Suprapubic skin (tissue), 4 donors: ENCODE measurements at regions not wholly inside any gene's neighbourhood (a gene's known extent, or its start where the extent isn't known, plus 50 kb on each side); places are given as distances from the start of the nearest gene placed in this dataset.

Experiments
- DNase-seq, 2 donors: peaks; one replicate each; pipeline ENCODE4 v3.0.0-alpha.2; 2019; ENCODE audit warnings: low spot score in 2 of 2
- H3K27ac ChIP-seq: fragments of 200-600 bp; sonication (generic); one replicate; pipeline ENCODE4 v1.5.1; 2019
- H3K27me3 ChIP-seq: fragments of 200-600 bp; sonication (generic); one replicate; pipeline ENCODE4 v1.5.1; 2019
- H3K36me3 ChIP-seq: fragments of 200-600 bp; sonication (generic); one replicate; pipeline ENCODE4 v1.5.1; 2019
- H3K4me1 ChIP-seq: fragments of 200-600 bp; sonication (generic); one replicate; pipeline ENCODE4 v1.5.1; 2019
- H3K4me3 ChIP-seq: fragments of 200-600 bp; sonication (generic); one replicate; pipeline ENCODE4 v1.5.1; 2019; ENCODE audit warnings: mild to moderate bottlenecking
- H3K9me3 ChIP-seq: fragments of 200-600 bp; sonication (generic); one replicate; pipeline ENCODE4 v1.5.1; 2019
- EP300 ChIP-seq: sonication (generic); formaldehyde crosslinking; IDR thresholded peaks from one replicate; pipeline ENCODE4 v1.6.1; 2017; ENCODE audit warnings: antibody characterized with exemption
- POLR2A ChIP-seq, 2 donors: fragments of 450-650 bp; IDR thresholded peaks; one replicate each; pipeline ENCODE4 v1.6.1; 2017; ENCODE audit warnings: antibody characterized with exemption in 2 of 2, mild to moderate bottlenecking in 2 of 2, moderate library complexity in 2 of 2
- POLR2AphosphoS5 ChIP-seq, 3 donors: sonication (generic); formaldehyde crosslinking; IDR thresholded peaks; one replicate each; pipeline ENCODE4 v1.6.1; 2017; ENCODE audit warnings: antibody characterized with exemption in 3 of 3
- WGBS: methylation state at CpG from one replicate; pipeline ENCODE4 v1.1.5; 2018; 5-methylcytosine and 5-hydroxymethylcytosine counted together
- TF ChIP-seq, protein P1 (sequence below), 2 donors: fragments of 200-600 bp in 1 of 2; fragments of 450-650 bp in 1 of 2; sonication (generic) in 1 of 2; IDR thresholded peaks; one replicate each; pipeline ENCODE4 v1.5.1; 2016 to 2019; ENCODE audit warnings: antibody characterized with exemption in 2 of 2, mild to moderate bottlenecking in 1 of 2, moderate library complexity in 1 of 2

DNA sequence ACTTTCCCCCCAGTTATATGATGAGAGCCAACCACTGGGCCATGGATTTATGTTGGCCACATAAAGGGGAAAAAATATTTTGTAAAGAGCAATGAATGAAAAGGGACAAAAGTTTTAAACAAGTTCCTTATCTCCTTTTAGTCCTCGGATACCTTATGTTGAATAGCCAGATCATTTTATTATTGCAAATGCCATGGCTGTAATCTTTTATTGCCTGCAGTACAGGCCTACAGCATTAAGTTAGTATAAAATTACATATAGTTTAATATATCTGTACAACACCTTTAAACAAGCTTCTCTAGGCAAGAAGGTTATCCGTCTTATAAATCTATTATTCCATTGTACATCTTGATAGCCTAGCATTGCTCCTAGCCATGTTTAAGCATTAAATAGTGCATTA lies 93.9 kb upstream of the SLC35B3 start:
- H3K9me3 ChIP-seq, result peaks cover 5% of the 10 kb centered on the region
- no peaks in the 10 kb centered on the region for H3K27me3 ChIP-seq
- H3K4me1 ChIP-seq, result peaks cover 5% of the 10 kb centered on the region
- H3K36me3 ChIP-seq, result no peaks in the 10 kb centered on the region
- TF ChIP-seq, protein P1, sequence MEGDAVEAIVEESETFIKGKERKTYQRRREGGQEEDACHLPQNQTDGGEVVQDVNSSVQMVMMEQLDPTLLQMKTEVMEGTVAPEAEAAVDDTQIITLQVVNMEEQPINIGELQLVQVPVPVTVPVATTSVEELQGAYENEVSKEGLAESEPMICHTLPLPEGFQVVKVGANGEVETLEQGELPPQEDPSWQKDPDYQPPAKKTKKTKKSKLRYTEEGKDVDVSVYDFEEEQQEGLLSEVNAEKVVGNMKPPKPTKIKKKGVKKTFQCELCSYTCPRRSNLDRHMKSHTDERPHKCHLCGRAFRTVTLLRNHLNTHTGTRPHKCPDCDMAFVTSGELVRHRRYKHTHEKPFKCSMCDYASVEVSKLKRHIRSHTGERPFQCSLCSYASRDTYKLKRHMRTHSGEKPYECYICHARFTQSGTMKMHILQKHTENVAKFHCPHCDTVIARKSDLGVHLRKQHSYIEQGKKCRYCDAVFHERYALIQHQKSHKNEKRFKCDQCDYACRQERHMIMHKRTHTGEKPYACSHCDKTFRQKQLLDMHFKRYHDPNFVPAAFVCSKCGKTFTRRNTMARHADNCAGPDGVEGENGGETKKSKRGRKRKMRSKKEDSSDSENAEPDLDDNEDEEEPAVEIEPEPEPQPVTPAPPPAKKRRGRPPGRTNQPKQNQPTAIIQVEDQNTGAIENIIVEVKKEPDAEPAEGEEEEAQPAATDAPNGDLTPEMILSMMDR (IDR thresholded peaks at IDR 0.05), result no peak
- no peak for TF ChIP-seq EP300
- no peak for TF ChIP-seq POLR2AphosphoS5 (IDR thresholded peaks at IDR 0.05)
- no peak for TF ChIP-seq POLR2A (IDR thresholded peaks at IDR 0.05)
- DNase-seq, result no peak
- H3K4me3 ChIP-seq, result no peak overlapping the region
- WGBS, result 75% methylated on average over 2 of the region's 2 CpGs
- H3K27ac ChIP-seq, result no peak overlapping the region

DNA sequence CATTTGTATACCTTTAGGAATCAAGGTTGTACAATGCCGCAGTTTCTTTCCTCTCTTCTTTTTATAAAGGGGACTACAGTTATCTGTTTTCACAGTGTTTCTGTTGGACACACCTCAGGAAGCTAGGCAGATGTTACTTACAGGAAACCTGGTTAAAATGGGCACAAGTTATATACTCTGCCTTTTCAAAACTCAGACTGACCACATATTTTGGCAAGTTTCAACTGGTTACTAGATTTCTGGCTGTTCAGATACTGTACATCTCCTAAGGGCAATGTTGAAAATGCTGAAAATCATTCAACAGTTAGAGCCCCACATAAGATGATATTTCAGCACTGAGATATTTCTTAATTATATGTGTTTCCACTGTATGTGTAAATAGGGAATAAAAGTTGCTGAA lies 92.5 kb upstream of the SLC35B3 start:
- Histone ChIP-seq H3K36me3 (no peaks in the 10 kb centered on the region), H3K4me1 (peaks cover 5% of the 10 kb centered on the region), H3K9me3 (no peaks in the 10 kb centered on the region), H3K4me3 (no peak overlapping the region), H3K27ac (no peak overlapping the region), H3K27me3 (no peaks in the 10 kb centered on the region)
- TF ChIP-seq POLR2A (IDR thresholded peaks at IDR 0.05), result no peak
- TF ChIP-seq EP300, result no peak
- TF ChIP-seq, protein P1 (IDR thresholded peaks at IDR 0.05), result no peak
- TF ChIP-seq POLR2AphosphoS5 (IDR thresholded peaks at IDR 0.05), result no peak
- no peak for DNase-seq
- WGBS, result 100% methylated on average over 1 of the region's 1 CpG

DNA sequence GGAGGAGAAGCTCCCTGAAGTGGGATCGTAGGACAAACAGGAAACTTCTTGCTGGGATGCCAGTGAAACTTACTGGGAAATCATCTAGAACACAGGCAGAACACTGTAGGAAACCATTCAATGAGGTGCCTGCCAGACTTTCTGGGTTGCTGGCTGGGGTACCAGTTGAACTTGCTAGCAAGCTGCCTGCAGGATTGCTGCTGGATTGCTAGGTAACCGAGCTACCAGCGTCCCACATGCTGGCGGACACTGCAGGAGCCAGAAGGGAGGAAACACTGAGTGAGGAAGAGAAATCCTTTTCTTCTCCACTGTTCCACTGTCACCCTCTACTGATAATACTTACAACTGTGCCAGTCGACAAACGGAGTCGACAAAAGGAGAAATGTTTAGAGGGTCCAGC lies 91.3 kb upstream of the SLC35B3 start:
- Histone ChIP-seq H3K27ac (no peak overlapping the region), H3K4me3 (no peak overlapping the region), H3K36me3 (no peaks in the 10 kb centered on the region), H3K27me3 (no peaks in the 10 kb centered on the region), H3K4me1 (peaks cover 5% of the 10 kb centered on the region), H3K9me3 (no peaks in the 10 kb centered on the region)
- TF ChIP-seq EP300 (no peak), POLR2A (IDR thresholded peaks at IDR 0.05) (no peak)
- DNase-seq, result no peak
- WGBS, result 83% methylated on average over 7 of the region's 7 CpGs

DNA sequence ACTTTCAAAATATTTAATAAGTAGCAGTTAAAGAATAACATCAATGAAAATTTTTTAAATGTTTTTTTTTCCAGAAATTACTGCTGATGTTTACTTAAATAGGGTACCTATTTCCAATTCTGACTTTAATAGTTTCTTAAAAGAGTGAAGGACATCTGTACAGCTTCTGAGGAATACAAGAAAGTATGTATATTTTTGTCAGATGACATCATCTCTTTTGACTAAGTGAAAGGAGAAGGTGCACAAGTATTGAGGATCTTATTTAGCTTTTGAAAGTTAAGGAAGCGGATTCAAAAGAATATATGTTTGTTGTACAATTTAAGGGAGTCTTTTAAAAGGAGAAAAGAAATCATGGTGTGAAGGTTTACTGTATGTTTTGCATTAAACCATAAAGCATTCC lies 90.0 kb upstream of the SLC35B3 start:
- peaks cover 5% of the 10 kb centered on the region for H3K4me1 ChIP-seq
- TF ChIP-seq, protein P1 (IDR thresholded peaks at IDR 0.05), result no peak
- TF ChIP-seq POLR2AphosphoS5 (IDR thresholded peaks at IDR 0.05), result no peak
- 92% methylated on average over 1 of the region's 1 CpG for WGBS

DNA sequence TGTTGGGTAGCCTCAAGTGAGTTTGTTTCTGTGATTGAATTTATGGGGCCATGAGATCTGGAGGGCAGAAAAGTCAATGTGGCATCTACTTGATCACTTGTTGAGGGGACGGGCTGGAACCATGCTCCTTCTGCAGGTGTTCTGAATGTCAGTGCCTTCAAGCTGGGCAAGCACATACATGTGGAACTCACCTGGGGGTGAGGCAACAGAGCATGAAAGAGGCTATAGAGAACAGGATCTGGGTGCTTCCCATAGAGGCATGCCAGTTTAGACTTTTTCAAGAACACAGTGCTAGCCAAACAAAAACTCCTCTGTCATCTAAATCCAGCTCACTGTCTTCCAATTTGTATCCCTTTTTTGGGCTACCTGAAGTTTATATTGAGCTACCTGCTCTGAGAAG lies 77.8 kb upstream of the SLC35B3 start:
- DNase-seq, result no peak
- Histone ChIP-seq H3K27me3 (no peaks in the 10 kb centered on the region), H3K4me3 (no peak overlapping the region), H3K27ac (no peak overlapping the region), H3K4me1 (no peaks in the 10 kb centered on the region), H3K36me3 (no peaks in the 10 kb centered on the region), H3K9me3 (no peaks in the 10 kb centered on the region)
- WGBS, result 47% methylated on average over 1 of the region's 1 CpG
- TF ChIP-seq POLR2A (IDR thresholded peaks at IDR 0.05) (no peak), EP300 (no peak), POLR2AphosphoS5 (IDR thresholded peaks at IDR 0.05) (no peak)
- TF ChIP-seq, protein P1 (IDR thresholded peaks at IDR 0.05), result no peak

More for the DNA sequence above, 90.0 kb upstream of the SLC35B3 start:
- Histone ChIP-seq H3K4me3 (no peak overlapping the region), H3K27me3 (no peaks in the 10 kb centered on the region), H3K36me3 (no peaks in the 10 kb centered on the region), H3K27ac (no peak overlapping the region), H3K9me3 (no peaks in the 10 kb centered on the region)
- DNase-seq, result no peak

DNA sequence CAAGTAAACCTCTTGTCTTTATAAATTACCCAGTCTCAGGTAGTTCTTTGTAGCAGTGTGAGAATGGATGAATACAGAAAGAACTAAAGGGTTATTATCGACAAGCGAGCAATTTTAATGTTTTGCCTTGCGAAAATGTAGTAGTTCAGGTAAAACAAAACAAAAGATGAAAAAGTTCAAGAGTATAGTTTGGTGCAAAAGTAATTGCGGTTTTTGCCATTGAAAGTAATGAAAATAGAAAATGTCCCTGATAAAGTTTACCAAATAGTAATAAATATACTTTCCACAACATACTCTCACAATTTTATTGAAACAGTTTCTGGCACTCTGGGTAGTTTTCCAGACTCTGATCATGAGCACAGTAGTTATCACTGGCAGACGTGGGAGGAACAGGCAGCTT lies 71.9 kb upstream of the SLC35B3 start:
- Histone ChIP-seq H3K27ac (no peak overlapping the region), H3K36me3 (no peaks in the 10 kb centered on the region), H3K9me3 (no peaks in the 10 kb centered on the region), H3K4me1 (no peaks in the 10 kb centered on the region), H3K4me3 (no peak overlapping the region), H3K27me3 (no peaks in the 10 kb centered on the region)
- no peak for DNase-seq
- no peak for TF ChIP-seq POLR2AphosphoS5 (IDR thresholded peaks at IDR 0.05)
- TF ChIP-seq, protein P1 (IDR thresholded peaks at IDR 0.05), result no peak
- WGBS, result 89% methylated on average over 5 of the region's 5 CpGs
